ENCODE measurements at regions not wholly inside any gene's neighbourhood (a gene's known extent, or its start where the extent isn't known, plus 50 kb on each side); places are given as distances from the start of the nearest gene placed in this dataset.
A peak's percentile ranks its signal among the peaks of the same experiment; 100 is the strongest.
"Not testable (repeated sequence)": the region's sequence is repeated elsewhere in the genome, so short reads cannot be mapped to it uniquely, and the experiment has no call there.

GRCh38 chr2:193371200-193371599 lies 1176.5 kb upstream of the TMEFF2 start:
- Mint-ChIP-seq H3K4me3 (no peak overlapping the region), H3K9me3 (peaks cover 2 to 9% (median 5%) of the 10 kb centered on the region in 6 donors), H3K27me3 (ENCODE audit: low read depth in 3 of 3) (peaks cover 0 to 2% (median 0%) of the 10 kb centered on the region in 3 donors), H3K36me3 (no peaks in the 10 kb centered on the region), H3K4me1 (no peaks in the 10 kb centered on the region), H3K27ac (no peak overlapping the region)
- DNase-seq = no peak

- H3K27ac Mint-ChIP-seq = no peak overlapping the region
- H3K4me3 Mint-ChIP-seq = no peak overlapping the region
- no peaks in the 10 kb centered on the region for H3K36me3 Mint-ChIP-seq
- no peak for DNase-seq
- H3K27me3 Mint-ChIP-seq (ENCODE audit: low read depth in 3 of 3) = no peaks in the 10 kb centered on the region
- no peaks in the 10 kb centered on the region for H3K4me1 Mint-ChIP-seq
- H3K9me3 Mint-ChIP-seq = peaks cover 0 to 11% (median 5%) of the 10 kb centered on the region in 6 donors
These were observed 1173.9 kb upstream of the TMEFF2 start for GRCh38 chr2:193368615-193369014.

- H3K9me3 Mint-ChIP-seq = peaks cover 0 to 13% (median 1%) of the 10 kb centered on the region in 6 donors
- no peak overlapping the region for H3K27ac Mint-ChIP-seq
- H3K27me3 Mint-ChIP-seq (ENCODE audit: low read depth in 3 of 3) = no peaks in the 10 kb centered on the region
- H3K4me1 Mint-ChIP-seq = no peaks in the 10 kb centered on the region
- DNase-seq = no peak
- no peaks in the 10 kb centered on the region for H3K36me3 Mint-ChIP-seq
- no peak overlapping the region for H3K4me3 Mint-ChIP-seq
These were observed 1162.8 kb upstream of the TMEFF2 start for GRCh38 chr2:193357508-193357907.

- H3K27ac Mint-ChIP-seq; H3K4me1 Mint-ChIP-seq; H3K27me3 Mint-ChIP-seq (ENCODE audit: low read depth in 3 of 3); DNase-seq; H3K4me3 Mint-ChIP-seq; H3K36me3 Mint-ChIP-seq: not testable (repeated sequence)
- peaks cover 0 to 13% (median 0%) of the 10 kb centered on the region in 6 donors for H3K9me3 Mint-ChIP-seq
These were observed 1158.0 kb upstream of the TMEFF2 start for GRCh38 chr2:193352665-193353242.

GRCh38 chr2:193350509-193350908 lies 1155.8 kb upstream of the TMEFF2 start:
- peaks cover 0 to 1% (median 0%) of the 10 kb centered on the region in 3 donors for H3K27me3 Mint-ChIP-seq (ENCODE audit: low read depth in 3 of 3)
- H3K4me3 Mint-ChIP-seq = no peak overlapping the region

GRCh38 chr2:193349642-193350041 lies 1154.9 kb upstream of the TMEFF2 start:
- DNase-seq = no peak
- Mint-ChIP-seq H3K27ac (no peak overlapping the region), H3K4me3 (no peak overlapping the region), H3K36me3 (no peaks in the 10 kb centered on the region), H3K4me1 (peaks cover 8 to 13% of the 10 kb centered on the region in 2 donors), H3K9me3 (peaks cover 0 to 9% (median 0%) of the 10 kb centered on the region in 6 donors), H3K27me3 (ENCODE audit: low read depth in 3 of 3) (peaks cover 0 to 1% (median 0%) of the 10 kb centered on the region in 3 donors)

More at GRCh38 chr2:193350509-193350908, 1155.8 kb upstream of the TMEFF2 start:
- Mint-ChIP-seq H3K27ac (peak overlapping the region in 1 of 6 donors; percentile 42), H3K36me3 (no peaks in the 10 kb centered on the region), H3K9me3 (peaks cover 0 to 9% (median 0%) of the 10 kb centered on the region in 6 donors), H3K4me1 (peaks cover 8 to 13% of the 10 kb centered on the region in 2 donors)
- DNase-seq = no peak

DNA sequence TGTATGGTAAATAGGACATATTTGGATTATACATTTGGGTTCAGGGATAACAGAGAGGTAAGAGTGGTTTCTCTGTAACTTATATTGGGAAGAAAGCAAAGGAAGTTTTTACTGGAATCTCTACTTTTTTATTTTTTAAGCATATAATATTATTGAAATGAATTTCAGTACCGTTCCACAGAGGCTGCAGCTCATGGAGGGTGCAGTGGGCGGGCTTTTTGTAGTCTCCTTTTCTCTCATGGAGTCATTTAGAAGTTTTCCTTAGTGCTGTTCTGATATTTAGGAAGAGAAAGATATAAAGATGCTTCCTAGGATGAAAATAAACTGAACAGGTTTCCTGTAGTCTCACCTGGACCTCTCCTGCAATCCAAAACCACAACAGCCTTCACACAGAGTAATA lies 1153.3 kb upstream of the TMEFF2 start:
- no peaks in the 10 kb centered on the region for H3K36me3 Mint-ChIP-seq
- peak overlapping the region; percentile 60 to 85 (median 72) for H3K4me3 Mint-ChIP-seq
- H3K4me1 Mint-ChIP-seq = peaks cover 8 to 13% of the 10 kb centered on the region in 2 donors
- H3K27ac Mint-ChIP-seq = peak overlapping the region in 4 of 6 donors; percentile 46 to 77 (median 53)
- peaks cover 0 to 1% (median 0%) of the 10 kb centered on the region in 3 donors for H3K27me3 Mint-ChIP-seq (ENCODE audit: low read depth in 3 of 3)
- no peak for DNase-seq
- peaks cover 0 to 9% (median 0%) of the 10 kb centered on the region in 6 donors for H3K9me3 Mint-ChIP-seq

DNA sequence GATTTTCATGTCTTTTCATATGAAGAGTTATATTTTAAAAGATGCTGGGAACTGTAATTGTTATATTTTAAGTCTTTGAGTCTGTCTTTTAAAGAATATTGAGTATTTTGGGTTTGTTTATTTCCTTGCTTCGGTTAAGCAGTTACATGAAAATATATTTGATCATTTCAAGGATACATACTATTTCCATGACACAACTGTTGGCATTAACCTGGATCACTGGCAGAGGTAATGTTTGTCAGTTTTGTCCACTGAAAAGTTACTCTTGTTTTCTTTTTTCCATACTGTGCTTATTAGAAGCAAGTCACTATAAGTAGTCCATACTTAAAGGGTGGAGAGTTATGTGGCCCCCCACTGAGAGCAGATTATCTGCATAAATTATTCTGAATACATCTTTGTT lies 1142.0 kb upstream of the TMEFF2 start:
- Mint-ChIP-seq H3K27ac (no peak overlapping the region), H3K27me3 (ENCODE audit: low read depth in 3 of 3) (no peaks in the 10 kb centered on the region), H3K4me3 (no peak overlapping the region)

DNA sequence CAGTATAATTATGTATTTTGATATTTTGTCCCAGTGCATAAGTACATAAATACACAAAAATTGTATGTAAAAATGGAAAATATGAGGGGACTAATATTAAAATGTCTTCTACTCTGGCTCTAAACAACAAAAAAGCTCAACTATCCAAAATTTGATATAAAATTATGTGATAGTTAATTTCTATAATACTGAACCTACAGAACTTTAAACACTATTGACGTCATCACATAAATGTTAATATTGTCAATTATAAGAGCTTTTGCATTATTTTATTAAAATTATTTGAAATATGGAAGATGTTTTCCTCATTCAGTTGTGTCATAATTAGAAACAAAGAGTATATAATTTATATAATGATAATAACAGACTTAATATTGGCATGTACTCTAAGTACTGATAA lies 1139.7 kb upstream of the TMEFF2 start:
- DNase-seq = no peak
- Mint-ChIP-seq H3K27ac (no peak overlapping the region), H3K27me3 (ENCODE audit: low read depth in 3 of 3) (no peaks in the 10 kb centered on the region), H3K36me3 (no peaks in the 10 kb centered on the region), H3K4me1 (peaks cover 0 to 5% of the 10 kb centered on the region in 2 donors), H3K9me3 (peaks cover 10 to 21% (median 12%) of the 10 kb centered on the region in 6 donors), H3K4me3 (no peak overlapping the region)

More for the DNA sequence above, 1142.0 kb upstream of the TMEFF2 start:
- DNase-seq = no peak
- H3K36me3 Mint-ChIP-seq = no peaks in the 10 kb centered on the region
- no peaks in the 10 kb centered on the region for H3K4me1 Mint-ChIP-seq
- peaks cover 5 to 16% (median 10%) of the 10 kb centered on the region in 6 donors for H3K9me3 Mint-ChIP-seq

- peaks cover 10 to 21% (median 13%) of the 10 kb centered on the region in 6 donors for H3K9me3 Mint-ChIP-seq
- DNase-seq = no peak
- H3K27ac Mint-ChIP-seq = no peak overlapping the region
- H3K4me3 Mint-ChIP-seq = no peak overlapping the region
- H3K27me3 Mint-ChIP-seq (ENCODE audit: low read depth in 3 of 3) = no peaks in the 10 kb centered on the region
- peaks cover 0 to 5% of the 10 kb centered on the region in 2 donors for H3K4me1 Mint-ChIP-seq
- no peaks in the 10 kb centered on the region for H3K36me3 Mint-ChIP-seq
These were observed 1138.8 kb upstream of the TMEFF2 start for GRCh38 chr2:193333539-193333938.

DNA sequence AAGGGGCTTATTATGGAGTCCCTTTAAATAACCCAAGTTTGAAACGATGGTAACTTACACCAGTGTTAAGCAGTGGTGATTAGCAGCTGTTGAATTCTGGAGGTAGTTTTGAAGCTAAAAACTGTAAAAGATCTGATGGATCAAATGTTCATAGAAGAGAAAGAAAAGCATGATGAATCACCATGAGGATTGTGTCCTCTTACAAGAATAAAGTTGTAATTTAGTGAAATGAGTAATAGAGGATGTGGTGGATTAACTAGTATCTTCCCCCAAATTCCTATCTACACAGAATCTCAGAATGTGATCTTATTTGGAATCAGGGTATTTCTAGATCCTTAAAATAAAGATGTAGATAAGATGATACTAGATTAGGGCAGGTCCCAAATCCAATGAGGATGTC lies 1138.2 kb upstream of the TMEFF2 start:
- Mint-ChIP-seq H3K27ac (no peak overlapping the region), H3K36me3 (no peaks in the 10 kb centered on the region), H3K27me3 (ENCODE audit: low read depth in 3 of 3) (no peaks in the 10 kb centered on the region), H3K9me3 (peaks cover 10 to 19% (median 12%) of the 10 kb centered on the region in 6 donors), H3K4me1 (peaks cover 0 to 5% of the 10 kb centered on the region in 2 donors), H3K4me3 (no peak overlapping the region)
- no peak for DNase-seq

- peaks cover 0 to 5% of the 10 kb centered on the region in 2 donors for H3K4me1 Mint-ChIP-seq
- H3K4me3 Mint-ChIP-seq = no peak overlapping the region
- no peak overlapping the region for H3K27ac Mint-ChIP-seq
- no peak for DNase-seq
- no peaks in the 10 kb centered on the region for H3K27me3 Mint-ChIP-seq (ENCODE audit: low read depth in 3 of 3)
- peaks cover 8 to 18% (median 14%) of the 10 kb centered on the region in 6 donors for H3K9me3 Mint-ChIP-seq
- H3K36me3 Mint-ChIP-seq = no peaks in the 10 kb centered on the region
These were observed 1136.9 kb upstream of the TMEFF2 start for GRCh38 chr2:193331676-193332075.

GRCh38 chr2:193326296-193326695 lies 1131.6 kb upstream of the TMEFF2 start:
- Mint-ChIP-seq H3K27me3 (ENCODE audit: low read depth in 3 of 3) (no peaks in the 10 kb centered on the region), H3K9me3 (peaks cover 0 to 14% (median 8%) of the 10 kb centered on the region in 6 donors), H3K27ac (no peak overlapping the region), H3K4me3 (no peak overlapping the region), H3K4me1 (peaks cover 0 to under 1% of the 10 kb centered on the region in 2 donors), H3K36me3 (no peaks in the 10 kb centered on the region)
- no peak for DNase-seq

DNA sequence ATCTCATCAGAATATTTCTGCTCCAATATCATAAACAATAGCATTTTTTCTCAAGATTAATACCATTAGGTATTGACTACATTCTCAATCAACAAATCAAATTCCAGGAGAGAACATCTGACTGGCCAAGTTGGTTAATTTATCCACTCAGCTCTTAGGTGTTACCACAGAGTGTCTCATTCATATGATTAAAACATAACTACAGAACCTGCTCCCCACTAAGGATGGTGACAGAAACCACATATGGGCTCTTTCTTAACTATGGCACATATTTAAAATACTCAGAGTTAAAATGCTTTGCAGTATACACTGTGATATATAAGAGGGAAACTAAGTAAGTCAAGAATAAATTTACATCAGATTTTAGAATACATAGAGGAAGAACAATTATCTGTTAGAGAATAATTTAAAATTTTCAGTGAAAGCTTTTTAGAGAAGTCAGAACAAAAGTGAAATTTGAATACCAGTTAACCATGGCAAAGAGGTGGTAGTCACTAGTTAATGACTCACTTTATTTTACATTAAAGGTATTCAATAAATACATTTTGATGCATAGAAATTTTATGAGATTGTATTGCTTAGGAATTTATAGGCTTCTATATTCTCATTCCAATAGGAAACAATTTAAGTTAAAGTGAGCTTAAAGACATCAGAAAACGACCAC lies 1120.8 kb upstream of the TMEFF2 start:
- H3K27me3 Mint-ChIP-seq (ENCODE audit: low read depth in 3 of 3) = no peaks in the 10 kb centered on the region
- H3K4me3 Mint-ChIP-seq = no peak overlapping the region
- DNase-seq = no peak
- H3K36me3 Mint-ChIP-seq = no peaks in the 10 kb centered on the region
- no peak overlapping the region for H3K27ac Mint-ChIP-seq
- H3K9me3 Mint-ChIP-seq = peaks cover 2 to 37% (median 6%) of the 10 kb centered on the region in 6 donors
- H3K4me1 Mint-ChIP-seq = no peaks in the 10 kb centered on the region

All from immature natural killer cell (primary cell).